Stomach smooth muscle (tissue), 2 donors: ENCODE measurements at regions not wholly inside any gene's neighbourhood (a gene's known extent, or its start where the extent isn't known, plus 50 kb on each side); places are given as distances from the start of the nearest gene placed in this dataset.

Experiments
- H3K27ac ChIP-seq: one replicate; pipeline ENCODE4 v1.7.0; 2013; ENCODE audit warnings: mild to moderate bottlenecking, low read length, inconsistent platforms
- H3K27me3 ChIP-seq, 2 donors: one replicate each; pipeline ENCODE4 v1.7.0; 2013; ENCODE audit warnings: low read length in 2 of 2; ENCODE audit not compliant: insufficient read depth in 2 of 2, control insufficient read depth in 1 of 2
- H3K36me3 ChIP-seq, 2 donors: one replicate each; pipeline ENCODE4 v1.7.0; 2013; ENCODE audit warnings: low read length in 2 of 2; ENCODE audit not compliant: control insufficient read depth in 2 of 2, insufficient read depth in 2 of 2
- H3K4me1 ChIP-seq: one replicate; pipeline ENCODE4 v1.7.0; 2013; ENCODE audit warnings: low read length; ENCODE audit not compliant: control insufficient read depth, insufficient read depth
- H3K4me3 ChIP-seq, 2 donors: one replicate each; pipeline ENCODE4 v1.7.0; 2013; ENCODE audit warnings: low read length in 2 of 2
- H3K9ac ChIP-seq, 2 donors: one replicate each; pipeline ENCODE4 v1.7.0; 2013; ENCODE audit warnings: low read length in 2 of 2, mild to moderate bottlenecking in 1 of 2
- H3K9me3 ChIP-seq, 2 donors: one replicate each; pipeline ENCODE4 v1.7.0; 2013; ENCODE audit warnings: low read length in 2 of 2; ENCODE audit not compliant: control insufficient read depth in 2 of 2
- donor health status: healthy.
- donor health status: Pancreatic carcinoma.

- Histone ChIP-seq H3K27ac (no peak overlapping the region), H3K9ac (no peak overlapping the region), H3K36me3 (no peaks in the 10 kb centered on the region), H3K4me3 (no peak overlapping the region), H3K4me1 (no peaks in the 10 kb centered on the region), H3K27me3 (no peaks in the 10 kb centered on the region), H3K9me3 (no peaks in the 10 kb centered on the region)
Observed at GRCh38 chr13:44814836-44815235, 174.4 kb downstream of the NUFIP1 start.

GRCh38 chr13:44814161-44814560 is 175.1 kb downstream of the NUFIP1 start:
- H3K4me1 ChIP-seq = no peaks in the 10 kb centered on the region

GRCh38 chr13:44812818-44813217 is 176.5 kb downstream of the NUFIP1 start:
- Histone ChIP-seq H3K4me3 (no peak overlapping the region), H3K36me3 (no peaks in the 10 kb centered on the region), H3K27me3 (no peaks in the 10 kb centered on the region), H3K9me3 (no peaks in the 10 kb centered on the region), H3K27ac (no peak overlapping the region), H3K9ac (no peak overlapping the region), H3K4me1 (no peaks in the 10 kb centered on the region)

More at GRCh38 chr13:44814161-44814560, 175.1 kb downstream of the NUFIP1 start:
- no peaks in the 10 kb centered on the region for H3K36me3 ChIP-seq
- no peak overlapping the region for H3K27ac ChIP-seq
- H3K4me3 ChIP-seq = no peak overlapping the region
- no peaks in the 10 kb centered on the region for H3K9me3 ChIP-seq
- no peaks in the 10 kb centered on the region for H3K27me3 ChIP-seq
- H3K9ac ChIP-seq = no peak overlapping the region

- no peaks in the 10 kb centered on the region for H3K9me3 ChIP-seq
- no peaks in the 10 kb centered on the region for H3K36me3 ChIP-seq
- H3K9ac ChIP-seq = no peak overlapping the region
- no peaks in the 10 kb centered on the region for H3K27me3 ChIP-seq
- no peak overlapping the region for H3K4me3 ChIP-seq
- H3K27ac ChIP-seq = no peak overlapping the region
- H3K4me1 ChIP-seq = no peaks in the 10 kb centered on the region
Observed at GRCh38 chr13:44810061-44810840, 179.0 kb downstream of the NUFIP1 start.

DNA sequence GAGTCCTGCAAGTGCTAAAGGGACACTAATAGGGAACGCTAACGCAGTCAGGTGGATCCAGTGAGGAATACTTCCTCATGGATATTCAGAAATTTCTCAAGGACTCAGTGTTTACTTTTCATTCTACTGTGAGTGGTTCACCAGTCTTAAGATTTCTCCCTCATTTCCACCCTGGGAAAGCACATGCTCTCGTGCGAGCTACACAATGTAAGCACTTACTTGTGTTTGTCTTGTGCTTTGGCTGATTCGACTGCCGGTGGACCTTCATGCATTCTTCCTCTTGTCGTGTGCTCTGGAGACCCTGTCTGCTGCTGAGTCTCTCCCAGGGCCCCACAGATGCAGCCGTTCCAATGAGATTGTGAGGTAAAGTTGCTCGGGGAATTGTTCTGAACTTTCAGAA is 180.1 kb downstream of the NUFIP1 start:
- H3K4me1 ChIP-seq = no peaks in the 10 kb centered on the region
- no peaks in the 10 kb centered on the region for H3K9me3 ChIP-seq
- H3K9ac ChIP-seq = no peak overlapping the region
- no peaks in the 10 kb centered on the region for H3K36me3 ChIP-seq
- H3K27ac ChIP-seq = no peak overlapping the region
- no peak overlapping the region for H3K4me3 ChIP-seq
- H3K27me3 ChIP-seq = no peaks in the 10 kb centered on the region

DNA sequence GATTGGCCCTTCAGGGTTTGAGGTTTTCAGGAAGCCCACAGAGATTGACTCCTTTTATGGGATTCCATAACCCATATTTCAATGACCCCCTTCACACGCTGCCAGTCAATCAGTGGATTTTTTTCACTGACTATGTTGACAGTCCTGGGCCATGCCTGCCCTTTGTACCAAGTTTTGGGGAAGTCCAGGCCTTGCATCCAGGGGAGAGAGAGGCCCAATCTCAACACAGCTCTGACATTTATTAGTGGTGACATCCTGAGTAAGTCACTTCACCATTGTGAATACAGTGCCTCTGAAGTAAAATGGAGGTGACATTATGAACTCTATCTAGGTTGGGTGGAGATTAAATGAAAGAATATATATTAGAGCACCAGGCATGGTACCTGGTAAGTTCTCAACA is 181.1 kb downstream of the NUFIP1 start:
- no peaks in the 10 kb centered on the region for H3K36me3 ChIP-seq
- no peaks in the 10 kb centered on the region for H3K4me1 ChIP-seq
- H3K9ac ChIP-seq = no peak overlapping the region
- no peaks in the 10 kb centered on the region for H3K9me3 ChIP-seq
- no peak overlapping the region for H3K4me3 ChIP-seq
- no peak overlapping the region for H3K27ac ChIP-seq
- no peaks in the 10 kb centered on the region for H3K27me3 ChIP-seq

- H3K27ac ChIP-seq = no peak overlapping the region
- H3K9ac ChIP-seq = no peak overlapping the region
- H3K9me3 ChIP-seq = no peaks in the 10 kb centered on the region
- H3K36me3 ChIP-seq = no peaks in the 10 kb centered on the region
- H3K4me1 ChIP-seq = no peaks in the 10 kb centered on the region
- H3K27me3 ChIP-seq = no peaks in the 10 kb centered on the region
- no peak overlapping the region for H3K4me3 ChIP-seq
Observed at GRCh38 chr13:44807449-44808034, 181.7 kb downstream of the NUFIP1 start.

GRCh38 chr13:44806826-44807225 is 182.4 kb downstream of the NUFIP1 start:
- Histone ChIP-seq H3K9ac (no peak overlapping the region), H3K4me3 (no peak overlapping the region), H3K27ac (no peak overlapping the region), H3K9me3 (no peaks in the 10 kb centered on the region), H3K27me3 (no peaks in the 10 kb centered on the region), H3K4me1 (no peaks in the 10 kb centered on the region), H3K36me3 (no peaks in the 10 kb centered on the region)

DNA sequence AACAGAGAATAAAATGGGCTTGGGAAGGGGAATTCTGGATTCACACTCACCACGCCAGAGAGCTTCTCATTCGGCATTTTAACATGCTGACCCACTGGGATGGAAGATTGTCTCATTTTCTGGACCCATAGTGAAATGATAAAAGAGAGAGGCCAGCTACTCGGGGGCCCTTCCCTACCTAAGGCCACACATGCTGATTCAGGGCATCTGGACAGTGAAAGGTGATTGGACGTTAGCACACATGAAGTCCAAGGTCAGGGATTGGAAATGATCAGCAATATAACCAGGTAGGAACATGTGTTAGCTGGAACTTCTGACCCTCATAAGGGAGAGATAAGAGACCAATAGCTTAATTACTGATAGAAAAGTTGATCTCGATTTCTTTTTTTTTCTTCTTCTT is 183.7 kb downstream of the NUFIP1 start:
- H3K4me3 ChIP-seq = no peak overlapping the region
- H3K27me3 ChIP-seq = no peaks in the 10 kb centered on the region
- H3K36me3 ChIP-seq = no peaks in the 10 kb centered on the region
- no peak overlapping the region for H3K9ac ChIP-seq
- no peaks in the 10 kb centered on the region for H3K9me3 ChIP-seq
- H3K27ac ChIP-seq = no peak overlapping the region
- H3K4me1 ChIP-seq = no peaks in the 10 kb centered on the region

- Histone ChIP-seq H3K4me1 (no peaks in the 10 kb centered on the region), H3K36me3 (no peaks in the 10 kb centered on the region), H3K27me3 (no peaks in the 10 kb centered on the region), H3K4me3 (no peak overlapping the region), H3K9ac (no peak overlapping the region), H3K27ac (no peak overlapping the region), H3K9me3 (no peaks in the 10 kb centered on the region)
Observed at GRCh38 chr13:44803390-44803789, 185.9 kb downstream of the NUFIP1 start.

- no peak overlapping the region for H3K4me3 ChIP-seq
- H3K27ac ChIP-seq = no peak overlapping the region
Observed at GRCh38 chr13:44802491-44802890, 186.8 kb downstream of the NUFIP1 start.

More at GRCh38 chr13:44802491-44802890, 186.8 kb downstream of the NUFIP1 start:
- H3K27me3 ChIP-seq = no peaks in the 10 kb centered on the region
- H3K9ac ChIP-seq = no peak overlapping the region
- H3K36me3 ChIP-seq = no peaks in the 10 kb centered on the region
- H3K9me3 ChIP-seq = no peaks in the 10 kb centered on the region
- H3K4me1 ChIP-seq = no peaks in the 10 kb centered on the region
